ENCODE measurements at regions not wholly inside any gene's neighbourhood (a gene's known extent, or its start where the extent isn't known, plus 50 kb on each side); places are given as distances from the start of the nearest gene placed in this dataset.

DNA sequence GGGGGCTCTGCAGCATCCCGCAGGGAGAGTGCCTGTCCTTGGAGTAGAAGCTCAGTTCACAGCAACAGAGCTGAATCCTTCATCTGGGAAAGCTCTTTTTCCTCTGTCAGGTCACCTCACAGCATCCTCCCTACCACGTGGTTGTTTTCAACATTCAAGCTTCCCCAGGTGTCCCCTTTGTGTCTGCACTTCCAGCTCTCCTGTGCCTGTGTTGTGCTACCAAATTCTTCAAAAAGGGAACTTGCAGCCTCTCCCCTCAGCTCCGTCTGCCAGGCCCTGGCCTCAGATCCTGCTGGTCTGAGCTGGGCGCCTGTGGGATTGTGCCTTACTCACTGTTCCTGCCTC, 108.4 kb downstream of the FOXF2 start:
- H3K4me3 Mint-ChIP-seq: no peak overlapping the region
- H3K4me1 Mint-ChIP-seq (ENCODE audit: unreplicated experiment): peaks cover 12% of the 10 kb centered on the region
- TF ChIP-seq, protein P1, sequence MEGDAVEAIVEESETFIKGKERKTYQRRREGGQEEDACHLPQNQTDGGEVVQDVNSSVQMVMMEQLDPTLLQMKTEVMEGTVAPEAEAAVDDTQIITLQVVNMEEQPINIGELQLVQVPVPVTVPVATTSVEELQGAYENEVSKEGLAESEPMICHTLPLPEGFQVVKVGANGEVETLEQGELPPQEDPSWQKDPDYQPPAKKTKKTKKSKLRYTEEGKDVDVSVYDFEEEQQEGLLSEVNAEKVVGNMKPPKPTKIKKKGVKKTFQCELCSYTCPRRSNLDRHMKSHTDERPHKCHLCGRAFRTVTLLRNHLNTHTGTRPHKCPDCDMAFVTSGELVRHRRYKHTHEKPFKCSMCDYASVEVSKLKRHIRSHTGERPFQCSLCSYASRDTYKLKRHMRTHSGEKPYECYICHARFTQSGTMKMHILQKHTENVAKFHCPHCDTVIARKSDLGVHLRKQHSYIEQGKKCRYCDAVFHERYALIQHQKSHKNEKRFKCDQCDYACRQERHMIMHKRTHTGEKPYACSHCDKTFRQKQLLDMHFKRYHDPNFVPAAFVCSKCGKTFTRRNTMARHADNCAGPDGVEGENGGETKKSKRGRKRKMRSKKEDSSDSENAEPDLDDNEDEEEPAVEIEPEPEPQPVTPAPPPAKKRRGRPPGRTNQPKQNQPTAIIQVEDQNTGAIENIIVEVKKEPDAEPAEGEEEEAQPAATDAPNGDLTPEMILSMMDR (conservative IDR thresholded peaks at IDR 0.05): no peak
- H3K36me3 Mint-ChIP-seq: no peaks in the 10 kb centered on the region
- no peak for DNase-seq (ENCODE audit: extremely low spot score, unreplicated experiment)
- H3K27ac Mint-ChIP-seq: no peak overlapping the region
- H3K9me3 Mint-ChIP-seq: peaks cover 12% of the 10 kb centered on the region
- H3K27me3 Mint-ChIP-seq: peaks cover 12% of the 10 kb centered on the region

DNA sequence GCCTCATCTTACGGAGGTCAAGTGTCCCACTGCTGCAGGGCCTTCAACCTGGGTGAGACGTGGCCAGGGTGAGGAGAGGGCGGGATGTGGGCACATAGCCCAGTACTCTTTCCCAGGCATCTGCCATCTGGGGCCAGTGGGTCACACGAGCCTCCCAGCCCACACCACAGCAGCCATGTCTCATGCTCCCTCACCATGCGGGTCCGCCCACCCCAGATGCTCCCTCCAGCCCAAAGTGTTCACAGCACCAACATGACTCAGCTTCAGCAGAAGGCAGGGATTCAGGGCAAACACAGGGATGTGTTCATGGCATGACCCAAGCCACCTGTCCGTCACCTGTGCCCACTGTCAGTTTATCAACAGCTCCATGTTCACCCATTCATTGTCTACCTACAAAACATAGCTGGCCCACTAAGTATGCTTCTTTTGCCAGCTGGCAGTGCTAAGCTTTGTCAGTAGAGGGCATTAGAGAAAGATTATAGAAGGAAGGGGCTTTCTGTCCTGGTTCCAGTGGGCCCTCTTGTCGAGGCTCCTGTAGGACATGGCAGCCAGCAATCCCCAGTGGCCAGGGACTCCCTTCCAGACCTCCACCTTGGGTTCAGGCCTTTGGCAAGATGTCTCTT, 109.2 kb downstream of the FOXF2 start:
- H3K4me3 Mint-ChIP-seq: no peak overlapping the region

DNA sequence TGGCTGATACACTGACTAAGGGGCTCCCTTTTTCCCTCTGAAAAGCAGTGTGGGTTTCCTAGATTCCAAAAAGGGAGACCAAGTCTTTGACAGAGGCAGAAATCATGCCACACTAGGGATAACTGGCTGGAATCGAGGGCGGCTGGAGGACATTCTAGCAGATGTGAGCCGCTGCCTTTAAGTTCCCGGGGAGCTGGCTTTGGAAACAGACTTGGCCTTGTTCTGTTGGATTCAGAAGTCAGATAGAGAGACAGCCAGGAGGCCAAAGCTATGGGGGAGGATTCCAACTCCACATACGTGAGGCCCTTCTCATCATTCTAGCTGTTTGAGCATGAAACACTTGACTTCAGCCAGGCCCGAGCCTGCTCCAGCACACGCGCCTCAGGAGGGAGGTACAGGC, 109.9 kb upstream of the FOXC1 start:
- Mint-ChIP-seq H3K27me3 (peaks cover 11% of the 10 kb centered on the region), H3K27ac (no peak overlapping the region), H3K9me3 (peaks cover 12% of the 10 kb centered on the region), H3K4me1 (ENCODE audit: unreplicated experiment) (peaks cover 17% of the 10 kb centered on the region), H3K36me3 (no peaks in the 10 kb centered on the region), H3K4me3 (no peak overlapping the region)
- TF ChIP-seq, protein P1 (conservative IDR thresholded peaks at IDR 0.05): no peak
- DNase-seq (ENCODE audit: extremely low spot score, unreplicated experiment): no peak

More for the DNA sequence above, 109.2 kb downstream of the FOXF2 start:
- H3K36me3 Mint-ChIP-seq: no peaks in the 10 kb centered on the region
- TF ChIP-seq, protein P1 (conservative IDR thresholded peaks at IDR 0.05): no peak
- H3K9me3 Mint-ChIP-seq: peaks cover 12% of the 10 kb centered on the region
- peaks cover 12% of the 10 kb centered on the region for H3K4me1 Mint-ChIP-seq (ENCODE audit: unreplicated experiment)
- H3K27me3 Mint-ChIP-seq: peaks cover 12% of the 10 kb centered on the region
- no peak for DNase-seq (ENCODE audit: extremely low spot score, unreplicated experiment)
- no peak overlapping the region for H3K27ac Mint-ChIP-seq

DNA sequence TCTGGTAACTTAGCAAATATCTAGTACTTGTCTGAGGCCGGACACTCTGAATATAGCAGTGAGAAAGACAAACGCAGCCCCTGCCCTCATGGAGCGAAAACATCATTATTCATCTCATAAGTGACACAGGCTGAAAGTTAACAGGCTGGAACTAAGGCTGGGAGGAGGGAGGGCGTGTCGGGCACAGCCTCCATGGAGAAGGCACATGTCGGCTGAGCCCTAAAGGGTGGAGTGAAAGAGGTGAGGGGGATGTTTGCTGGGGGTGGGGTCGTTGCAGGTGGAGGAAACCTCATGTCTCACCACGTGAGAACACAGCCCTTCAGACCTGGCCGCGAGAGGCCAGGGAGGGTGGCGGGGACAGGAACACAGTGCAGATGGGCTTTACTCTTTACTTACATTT, 108.8 kb upstream of the FOXC1 start:
- TF ChIP-seq, protein P1 (conservative IDR thresholded peaks at IDR 0.05): no peak
- Mint-ChIP-seq H3K9me3 (peaks cover 6% of the 10 kb centered on the region), H3K4me1 (ENCODE audit: unreplicated experiment) (peaks cover 20% of the 10 kb centered on the region), H3K4me3 (no peak overlapping the region), H3K27me3 (peaks cover 16% of the 10 kb centered on the region), H3K36me3 (no peaks in the 10 kb centered on the region), H3K27ac (no peak overlapping the region)
- DNase-seq (ENCODE audit: extremely low spot score, unreplicated experiment): no peak

DNA sequence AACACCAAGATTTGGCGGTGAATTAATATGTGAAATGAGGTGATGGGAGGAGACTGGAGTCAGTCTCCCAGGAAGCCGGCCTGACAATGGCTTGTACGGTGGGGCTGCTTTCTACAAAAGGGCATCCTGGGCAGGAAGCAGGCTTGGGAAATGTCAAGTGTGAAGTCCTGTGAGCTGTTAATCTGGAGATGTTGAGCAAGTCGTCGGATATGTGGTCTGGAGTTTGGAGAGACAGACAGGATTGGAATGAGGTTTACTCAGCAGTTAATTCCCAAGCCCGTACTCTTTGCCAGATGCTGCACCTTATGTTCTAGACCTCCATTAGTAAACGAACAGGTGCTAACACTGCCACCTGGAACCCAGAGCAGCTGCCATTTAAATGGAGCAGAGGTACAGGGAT, 107.7 kb upstream of the FOXC1 start:
- peaks cover 20% of the 10 kb centered on the region for H3K4me1 Mint-ChIP-seq (ENCODE audit: unreplicated experiment)
- no peak for DNase-seq (ENCODE audit: extremely low spot score, unreplicated experiment)
- no peaks in the 10 kb centered on the region for H3K9me3 Mint-ChIP-seq
- no peak overlapping the region for H3K4me3 Mint-ChIP-seq
- TF ChIP-seq, protein P1 (conservative IDR thresholded peaks at IDR 0.05): no peak
- peaks cover 15% of the 10 kb centered on the region for H3K27me3 Mint-ChIP-seq
- H3K27ac Mint-ChIP-seq: no peak overlapping the region
- no peaks in the 10 kb centered on the region for H3K36me3 Mint-ChIP-seq

DNA sequence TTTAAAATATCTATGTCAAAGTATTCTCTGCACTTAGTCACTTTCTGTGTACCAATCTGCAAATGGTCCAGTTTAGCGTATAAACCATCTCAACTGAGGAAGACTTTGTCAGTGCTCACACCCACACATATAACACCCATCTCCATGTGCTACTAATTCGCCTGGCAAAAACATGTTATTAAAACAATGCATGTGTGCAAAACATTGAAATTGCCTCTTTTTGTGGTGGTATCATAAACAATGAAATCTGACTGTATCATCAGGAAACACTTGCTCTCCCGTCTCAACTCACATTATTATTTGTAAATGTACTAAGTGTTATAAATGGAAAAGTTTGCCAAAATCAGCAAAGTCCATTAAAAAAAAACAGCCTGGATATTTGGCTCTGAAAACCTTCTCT, 105.9 kb upstream of the FOXC1 start:
- no peak overlapping the region for H3K27ac Mint-ChIP-seq
- no peak for DNase-seq (ENCODE audit: extremely low spot score, unreplicated experiment)
- peaks cover 15% of the 10 kb centered on the region for H3K27me3 Mint-ChIP-seq
- no peaks in the 10 kb centered on the region for H3K9me3 Mint-ChIP-seq
- TF ChIP-seq, protein P1 (conservative IDR thresholded peaks at IDR 0.05): no peak
- H3K4me3 Mint-ChIP-seq: no peak overlapping the region
- H3K4me1 Mint-ChIP-seq (ENCODE audit: unreplicated experiment): peaks cover 15% of the 10 kb centered on the region
- H3K36me3 Mint-ChIP-seq: no peaks in the 10 kb centered on the region

Data from type B pancreatic cell (in vitro differentiated cells).